AG08396 (cell line): ENCODE measurements at regions not wholly inside any gene's neighbourhood (a gene's known extent, or its start where the extent isn't known, plus 50 kb on each side); places are given as distances from the start of the nearest gene placed in this dataset.

Source experiments
- DNase-seq: peaks from one replicate; pipeline ENCODE4 v3.0.0; 2012; ENCODE audit warnings: low spot score, mixed read lengths

DNA sequence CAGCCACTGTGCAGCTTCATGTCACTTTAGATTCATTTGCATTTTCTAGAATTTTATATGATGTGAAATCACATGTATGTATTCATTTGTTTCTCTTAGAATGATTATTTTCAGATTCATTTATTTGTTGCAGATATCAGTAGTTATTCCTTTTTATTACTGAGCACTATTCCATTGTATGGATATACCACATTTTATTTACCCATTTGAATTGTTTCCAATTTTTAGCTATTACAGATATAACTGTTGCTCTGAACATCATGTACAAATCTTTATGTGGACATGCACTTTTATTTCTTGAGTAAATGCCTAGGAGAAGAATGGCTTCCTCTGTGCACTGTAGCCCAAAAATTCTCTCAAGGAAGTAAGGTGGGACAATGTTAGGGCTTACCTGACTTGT, 767.8 kb upstream of the FANCL start:
- DNase-seq: no peak

GRCh38 chr2:59005836-59006615, 764.9 kb upstream of the FANCL start:
- no peak for DNase-seq

DNA sequence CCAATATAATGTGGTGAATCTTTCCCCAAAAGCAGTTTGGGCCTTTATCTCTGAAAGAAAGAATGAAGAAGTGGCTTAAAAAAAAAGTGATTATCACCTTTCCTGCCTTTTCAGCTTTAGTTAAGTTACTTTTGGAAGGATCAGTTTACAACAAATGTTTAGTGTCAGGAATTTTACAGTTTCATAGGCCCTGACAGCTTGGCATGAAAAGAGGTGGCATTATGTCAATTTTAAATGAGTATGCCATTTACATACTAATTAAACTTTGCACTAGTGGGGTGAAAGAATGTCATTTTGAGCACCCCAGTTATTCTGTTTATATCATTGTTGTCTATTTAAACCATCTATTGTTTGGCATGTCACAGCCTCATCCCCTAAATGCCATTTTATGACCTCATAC, 763.5 kb upstream of the FANCL start:
- DNase-seq: no peak

GRCh38 chr2:59000796-59001195, 759.7 kb upstream of the FANCL start:
- DNase-seq: no peak

DNA sequence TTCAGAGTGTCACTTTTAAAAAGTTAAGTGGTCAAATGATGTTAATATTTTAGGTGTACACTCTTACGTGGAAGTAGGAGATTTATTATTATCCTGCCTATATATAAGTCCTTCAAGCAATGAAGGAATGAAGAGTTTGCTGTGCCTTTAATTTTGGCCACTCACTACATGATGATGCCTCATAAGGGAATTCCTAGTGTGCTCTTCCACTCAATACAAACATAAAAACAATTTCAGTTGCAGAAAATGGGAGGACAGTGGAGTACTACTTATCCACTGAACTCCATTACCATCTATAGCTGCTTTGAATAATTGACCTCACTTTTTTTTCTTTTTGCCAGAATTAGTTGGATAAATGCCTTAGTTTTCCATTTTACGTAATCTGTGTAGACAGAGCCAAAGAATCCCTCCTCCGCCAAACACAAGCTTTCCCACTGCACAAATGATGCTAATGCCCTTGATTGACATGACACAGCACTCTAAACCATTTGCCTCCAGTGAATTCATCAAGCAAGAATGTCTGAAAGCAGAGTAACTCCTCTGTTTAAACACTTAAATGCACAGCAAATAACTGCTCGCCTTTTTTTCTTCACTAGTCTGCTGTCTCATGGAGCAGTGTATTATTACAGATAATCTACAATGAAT, 751.1 kb upstream of the FANCL start:
- no peak for DNase-seq

DNA sequence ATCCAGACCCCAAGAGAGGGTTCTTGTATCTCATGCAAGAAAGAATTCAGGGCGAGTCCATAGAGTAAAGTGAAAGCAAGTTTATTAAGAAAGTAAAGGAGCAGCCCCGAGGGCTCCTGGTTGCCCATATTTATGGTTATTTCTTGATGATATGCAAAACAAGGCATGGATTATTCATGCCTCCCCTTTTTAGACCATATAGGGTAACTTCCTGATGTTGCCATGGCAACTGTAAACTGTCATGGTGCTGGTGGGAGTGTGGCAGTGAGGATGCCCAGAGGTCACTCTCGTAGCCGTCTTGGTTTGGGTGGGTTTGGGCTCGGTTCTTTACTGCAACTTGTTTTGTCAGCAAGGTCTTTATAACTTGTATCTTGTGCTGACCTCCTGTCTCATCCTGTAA, 750.2 kb upstream of the FANCL start:
- no peak for DNase-seq

DNA sequence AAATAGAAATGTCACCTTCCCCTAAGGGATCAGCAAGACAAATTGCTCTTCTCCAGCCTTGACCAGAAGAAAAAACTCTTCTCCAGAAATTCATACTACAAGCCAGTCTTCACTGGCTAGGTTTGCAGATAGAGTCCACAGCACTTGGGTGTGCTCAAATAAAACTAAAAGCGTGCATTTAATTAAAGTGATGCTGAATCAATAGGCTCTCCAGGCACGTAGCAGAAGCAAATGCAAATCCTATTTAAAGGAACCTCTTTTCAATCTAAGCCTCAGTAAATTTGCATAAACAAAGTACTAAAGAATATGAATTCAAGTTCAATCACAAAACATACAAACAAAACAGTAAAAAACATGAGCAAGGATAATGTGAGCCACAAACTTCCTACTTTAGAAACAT, 744.4 kb upstream of the FANCL start:
- no peak for DNase-seq

DNA sequence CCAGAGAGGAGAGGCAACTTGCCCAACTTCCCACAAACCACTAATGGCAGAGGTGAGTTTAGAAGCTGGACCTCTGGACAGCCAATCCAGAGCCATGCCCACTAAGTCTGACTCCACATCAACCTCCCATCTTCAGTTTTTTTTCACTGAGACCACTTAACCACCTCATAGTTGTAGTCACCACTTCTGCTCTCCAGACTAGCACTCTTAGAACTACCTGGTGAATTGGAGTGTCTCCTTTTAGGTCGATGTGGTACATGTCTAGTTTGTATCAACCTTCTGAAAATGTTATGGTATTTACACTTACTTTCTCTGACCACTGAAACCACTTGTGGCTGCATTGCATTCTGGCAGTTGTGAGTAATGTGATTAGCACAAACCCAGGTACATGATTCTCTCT, 743.6 kb upstream of the FANCL start:
- no peak for DNase-seq

DNA sequence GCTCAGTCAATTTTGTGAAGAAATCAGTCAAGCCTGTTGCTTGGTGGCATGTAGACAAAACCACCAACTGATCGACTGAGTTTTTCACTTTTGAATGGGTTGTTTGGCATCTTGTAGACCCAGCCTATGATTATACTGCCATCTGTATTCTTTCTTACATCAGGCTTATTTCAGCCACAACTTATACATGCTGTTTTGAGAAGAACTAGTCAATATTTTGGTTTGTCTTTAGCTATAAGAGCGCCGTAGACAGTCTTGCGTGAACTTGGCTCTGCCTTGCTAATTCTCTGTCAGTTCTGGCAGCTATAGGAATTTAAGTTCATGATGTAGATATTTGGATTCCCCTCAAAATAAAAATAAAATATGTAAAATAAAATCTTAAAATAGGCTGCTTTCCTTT, 742.0 kb upstream of the FANCL start:
- DNase-seq: no peak

GRCh38 chr2:58981237-58981636, 740.1 kb upstream of the FANCL start:
- no peak for DNase-seq

- DNase-seq: no peak
These were observed 735.4 kb upstream of the FANCL start for GRCh38 chr2:58976375-58977071.

DNA sequence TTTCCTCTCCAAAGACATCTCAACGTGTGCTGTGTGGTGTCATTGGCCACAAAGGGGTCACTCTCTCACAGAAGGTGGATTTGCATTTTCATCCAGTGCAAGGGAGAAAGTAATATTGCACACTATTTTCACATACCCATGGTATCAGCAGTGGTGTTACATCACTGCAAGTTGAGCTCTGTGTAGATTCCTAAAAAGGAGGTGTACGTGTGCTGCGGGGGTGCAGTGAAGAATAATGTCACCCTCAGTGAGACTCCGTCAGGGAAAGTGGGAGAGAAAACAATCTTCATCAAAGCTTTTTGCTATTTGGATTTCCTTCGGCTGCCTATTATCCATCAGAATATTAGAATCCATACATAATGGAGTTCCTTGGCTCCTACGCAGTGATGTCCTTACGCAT, 733.8 kb upstream of the FANCL start:
- DNase-seq: no peak

DNA sequence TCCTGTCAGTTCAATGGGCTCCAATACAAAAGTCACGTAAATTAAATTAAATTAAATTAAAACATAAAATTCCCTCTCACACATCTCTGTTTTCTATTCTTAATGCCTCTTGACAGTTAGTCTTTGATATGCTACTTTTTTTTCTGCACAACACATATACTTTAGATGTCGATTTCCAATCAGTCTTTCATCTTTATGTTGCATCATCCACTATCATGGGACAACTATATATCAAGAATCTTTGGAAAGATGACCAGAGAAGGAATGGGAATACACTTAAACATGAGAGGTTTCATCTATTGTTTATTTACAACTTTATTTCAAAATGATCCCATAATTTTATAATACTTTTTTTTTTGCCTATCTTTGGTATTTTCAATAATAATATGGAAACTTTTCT, 733.3 kb upstream of the FANCL start:
- no peak for DNase-seq

GRCh38 chr2:58973811-58974281, 732.7 kb upstream of the FANCL start:
- no peak for DNase-seq

DNA sequence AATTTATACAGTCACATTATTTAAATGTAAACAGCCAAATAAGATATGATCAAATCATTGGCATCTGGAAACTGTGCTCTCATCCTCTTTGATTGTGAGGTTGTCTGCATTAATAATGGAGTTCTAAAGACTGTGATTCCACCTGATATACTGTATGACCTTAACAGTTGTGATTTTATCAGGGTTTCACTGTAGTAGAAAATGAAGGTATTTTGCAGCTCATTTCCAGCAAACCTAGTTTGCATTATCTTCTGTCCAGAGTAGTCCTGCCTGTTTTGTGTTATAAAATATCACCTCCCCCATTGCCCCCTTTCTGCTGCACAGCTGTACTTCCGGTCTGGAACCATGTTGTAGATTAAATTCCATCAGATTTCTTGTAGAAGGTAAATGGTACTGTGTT, 731.6 kb upstream of the FANCL start:
- DNase-seq: no peak

GRCh38 chr2:58971511-58972360, 730.6 kb upstream of the FANCL start:
- no peak for DNase-seq

- DNase-seq: no peak
These were observed 729.2 kb upstream of the FANCL start for GRCh38 chr2:58970365-58970764.

DNA sequence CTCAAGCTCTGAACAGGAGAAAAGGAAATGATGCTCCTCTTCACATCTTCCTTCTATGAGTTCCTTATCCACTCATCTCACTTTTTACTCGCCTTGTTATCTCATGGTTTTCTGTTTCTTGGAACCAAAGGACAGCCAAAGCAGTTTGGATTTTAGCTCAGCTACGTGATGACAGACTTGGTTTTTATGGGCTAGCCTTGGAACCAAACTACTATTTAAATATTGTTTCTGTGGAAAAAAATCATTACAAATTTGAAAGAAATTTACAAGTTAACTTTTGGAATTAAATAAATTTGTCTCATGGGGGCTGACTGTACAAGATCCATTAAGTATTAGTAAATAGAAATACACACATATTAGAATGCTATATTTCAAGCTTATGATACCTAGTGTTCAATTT, 727.8 kb upstream of the FANCL start:
- no peak for DNase-seq

DNA sequence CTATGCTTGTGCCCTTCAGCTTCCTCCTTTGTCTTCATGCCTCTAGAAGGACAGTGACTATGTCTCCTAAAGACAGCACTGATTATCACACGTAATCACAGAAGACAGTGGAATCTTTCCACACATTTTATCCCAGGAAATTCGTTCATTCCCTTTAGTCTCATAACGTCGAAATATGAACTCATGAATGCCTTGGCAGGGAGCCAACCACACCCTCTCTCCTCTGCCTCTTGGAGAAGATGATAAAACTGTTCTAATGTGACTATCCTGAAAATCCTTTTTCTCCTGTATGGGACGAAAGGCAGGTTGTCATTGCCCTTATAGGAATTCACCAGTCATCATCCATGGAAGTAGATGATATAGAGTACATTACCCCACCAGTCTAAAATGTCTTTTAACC, 726.6 kb upstream of the FANCL start:
- DNase-seq: no peak

DNA sequence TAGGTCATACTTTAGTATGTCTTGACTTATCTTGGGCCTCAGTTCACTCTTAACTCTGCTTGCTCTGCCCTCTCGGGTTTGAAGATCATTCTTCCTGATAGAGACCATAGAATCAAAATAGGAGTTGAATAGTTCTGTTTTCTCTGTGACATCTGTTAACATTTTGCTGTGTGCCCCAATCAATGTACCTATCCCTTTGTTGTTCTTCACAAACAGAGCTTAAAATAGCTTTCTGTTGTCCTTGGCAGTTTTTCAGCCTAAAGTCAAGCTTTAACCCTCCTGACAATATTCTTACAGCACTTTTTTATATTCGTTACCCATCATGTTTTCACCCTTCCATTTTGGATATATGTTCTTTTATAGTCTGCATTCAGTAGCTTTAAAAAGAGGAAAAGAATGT, 724.5 kb upstream of the FANCL start:
- no peak for DNase-seq

DNA sequence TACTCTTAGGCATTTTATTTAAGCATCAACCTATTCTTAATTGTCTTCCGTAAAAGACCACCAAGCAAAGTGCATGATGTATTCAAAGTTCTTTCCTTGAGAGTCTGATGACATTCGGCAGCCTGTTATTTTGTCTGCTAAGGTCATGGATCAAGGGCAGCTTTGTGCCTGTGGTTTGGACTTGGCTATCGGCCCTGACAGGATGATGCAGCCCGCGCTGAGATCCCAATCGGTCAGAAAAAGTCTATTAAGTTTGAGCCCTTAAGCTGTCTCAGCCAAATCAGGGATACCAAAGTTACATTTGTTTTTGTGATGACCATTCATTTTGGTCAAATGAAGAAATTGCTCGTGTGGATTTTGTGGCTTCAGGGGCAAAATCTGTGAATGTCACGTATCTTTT, 718.9 kb upstream of the FANCL start:
- DNase-seq: no peak

DNA sequence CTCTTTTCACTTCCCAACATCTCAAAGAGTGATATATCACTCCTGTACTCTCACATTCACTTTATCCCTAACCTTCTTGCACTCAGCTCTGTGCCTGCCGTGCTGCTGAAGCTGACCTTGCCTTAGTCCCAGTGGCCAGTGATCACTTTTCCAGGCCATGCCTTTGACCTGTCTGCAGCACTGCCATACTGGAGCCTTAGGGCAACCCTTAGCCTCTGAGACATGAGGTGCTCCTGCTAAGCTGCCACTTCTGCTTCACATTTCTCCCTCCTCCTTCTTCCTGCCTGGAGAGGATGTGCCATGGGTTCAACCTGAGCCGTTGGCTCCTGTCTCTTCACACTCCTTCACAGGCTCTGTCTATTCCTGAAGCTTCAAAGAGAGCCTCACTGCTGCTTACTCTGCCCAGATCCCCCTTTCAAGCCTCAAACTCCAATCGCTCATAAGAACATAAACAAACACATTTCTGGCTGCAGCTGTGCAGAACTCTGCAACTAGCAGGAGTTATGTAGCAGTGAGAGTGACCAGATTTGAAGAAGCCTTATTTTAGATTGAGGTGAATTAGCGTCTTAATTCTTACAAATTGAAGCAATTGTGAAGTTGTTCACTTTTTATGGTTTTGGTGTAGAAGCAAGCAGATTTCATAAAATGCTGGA, 716.2 kb upstream of the FANCL start:
- DNase-seq: no peak
